Sigmoid colon (tissue), 4 donors: ENCODE measurements at regions not wholly inside any gene's neighbourhood (a gene's known extent, or its start where the extent isn't known, plus 50 kb on each side); places are given as distances from the start of the nearest gene placed in this dataset.

Experiments used
- POLR2A ChIP-seq, 2 donors: fragments of 450-650 bp; IDR thresholded peaks; one replicate each; pipeline ENCODE4 v1.6.1; 2016; ENCODE audit warnings: antibody characterized with exemption in 2 of 2, mild to moderate bottlenecking in 2 of 2, moderate library complexity in 2 of 2
- POLR2AphosphoS5 ChIP-seq, 4 donors: sonication (generic); formaldehyde crosslinking; IDR thresholded peaks; one replicate each; pipeline ENCODE4 v1.6.1; 2017; ENCODE audit warnings: antibody characterized with exemption in 4 of 4
- TF ChIP-seq, protein P1 (sequence below), 4 experiments: fragments of 450-650 bp in 3 of 4; fragments of 200-600 bp in 1 of 4; IDR thresholded peaks; one replicate each; pipeline ENCODE4 v1.5.1; 2016 to 2019; ENCODE audit warnings: antibody characterized with exemption in 4 of 4, mild to moderate bottlenecking in 3 of 4, moderate library complexity in 2 of 4

DNA sequence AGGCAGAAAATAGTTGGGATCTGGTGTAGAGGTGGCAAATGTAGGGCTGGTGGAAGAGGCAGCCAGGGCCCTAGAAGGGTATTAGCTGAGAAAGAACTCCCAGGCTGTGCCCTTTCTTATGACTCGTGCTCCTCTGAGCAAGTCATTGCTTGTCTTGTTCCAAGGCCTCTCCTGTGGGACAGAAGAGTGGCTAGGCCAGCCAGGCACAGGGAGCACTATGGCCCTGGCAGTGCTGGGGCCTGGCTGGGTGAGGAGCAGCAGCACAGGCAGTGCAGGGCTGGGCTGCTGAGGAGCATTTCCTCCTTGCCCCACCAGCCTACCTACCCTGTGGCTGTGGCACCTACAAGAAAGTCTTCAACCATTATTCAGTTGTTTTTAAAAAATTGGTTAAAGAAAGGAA, 298.5 kb upstream of the NR3C2 start:
- TF ChIP-seq POLR2A (IDR thresholded peaks at IDR 0.05) (no peak), POLR2AphosphoS5 (IDR thresholded peaks at IDR 0.05) (no peak)
- TF ChIP-seq, protein P1, sequence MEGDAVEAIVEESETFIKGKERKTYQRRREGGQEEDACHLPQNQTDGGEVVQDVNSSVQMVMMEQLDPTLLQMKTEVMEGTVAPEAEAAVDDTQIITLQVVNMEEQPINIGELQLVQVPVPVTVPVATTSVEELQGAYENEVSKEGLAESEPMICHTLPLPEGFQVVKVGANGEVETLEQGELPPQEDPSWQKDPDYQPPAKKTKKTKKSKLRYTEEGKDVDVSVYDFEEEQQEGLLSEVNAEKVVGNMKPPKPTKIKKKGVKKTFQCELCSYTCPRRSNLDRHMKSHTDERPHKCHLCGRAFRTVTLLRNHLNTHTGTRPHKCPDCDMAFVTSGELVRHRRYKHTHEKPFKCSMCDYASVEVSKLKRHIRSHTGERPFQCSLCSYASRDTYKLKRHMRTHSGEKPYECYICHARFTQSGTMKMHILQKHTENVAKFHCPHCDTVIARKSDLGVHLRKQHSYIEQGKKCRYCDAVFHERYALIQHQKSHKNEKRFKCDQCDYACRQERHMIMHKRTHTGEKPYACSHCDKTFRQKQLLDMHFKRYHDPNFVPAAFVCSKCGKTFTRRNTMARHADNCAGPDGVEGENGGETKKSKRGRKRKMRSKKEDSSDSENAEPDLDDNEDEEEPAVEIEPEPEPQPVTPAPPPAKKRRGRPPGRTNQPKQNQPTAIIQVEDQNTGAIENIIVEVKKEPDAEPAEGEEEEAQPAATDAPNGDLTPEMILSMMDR (IDR thresholded peaks at IDR 0.05) = no peak
